Neural cell (in vitro differentiated cells): ENCODE measurements at regions not wholly inside any gene's neighbourhood (a gene's known extent, or its start where the extent isn't known, plus 50 kb on each side); places are given as distances from the start of the nearest gene placed in this dataset.

Source experiments
- EP300 ChIP-seq: fragments of 450-650 bp; conservative IDR thresholded peaks from 2 replicates; pipeline ENCODE4 v1.6.1; 2014; ENCODE audit warnings: antibody characterized with exemption, mild to moderate bottlenecking, moderate library complexity; ENCODE audit not compliant: poor library complexity, severe bottlenecking
- EZH2 ChIP-seq: fragments of 200-600, 300-800 bp; shearing (Covaris generic), sonication (generic); IDR thresholded peaks from 2 replicates; pipeline ENCODE4 v1.6.1; 2014; ENCODE audit warnings: antibody characterized with exemption, low read length, borderline replicate concordance, mild to moderate bottlenecking; ENCODE audit not compliant: insufficient read depth, poor library complexity, severe bottlenecking
- TF ChIP-seq, protein P1 (sequence below): fragments of 450-650 bp; IDR thresholded peaks from 2 replicates; pipeline ENCODE4 v1.5.1; 2014; ENCODE audit warnings: antibody characterized with exemption, mild to moderate bottlenecking, moderate library complexity; ENCODE audit not compliant: poor library complexity, severe bottlenecking

DNA sequence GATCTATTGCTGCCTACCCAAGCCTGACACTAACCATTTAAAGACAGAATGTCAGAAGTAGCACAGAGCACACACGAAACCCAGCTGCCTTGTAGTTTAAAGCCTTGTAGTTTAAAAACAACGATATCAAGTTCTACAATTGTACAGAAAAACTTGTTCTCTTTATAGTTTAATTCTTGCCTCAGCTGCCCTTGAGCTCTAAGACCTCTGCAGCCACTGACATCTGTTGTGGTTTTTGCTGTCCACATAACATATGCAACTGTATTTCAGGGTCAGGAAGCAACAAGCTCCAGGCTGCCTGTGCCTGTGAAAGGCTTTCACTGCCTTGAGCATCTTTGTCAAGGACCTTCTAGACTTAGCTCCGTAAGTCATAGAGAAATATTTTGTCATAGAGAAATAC is 227.2 kb downstream of the SPCS3 start:
- TF ChIP-seq, protein P1, sequence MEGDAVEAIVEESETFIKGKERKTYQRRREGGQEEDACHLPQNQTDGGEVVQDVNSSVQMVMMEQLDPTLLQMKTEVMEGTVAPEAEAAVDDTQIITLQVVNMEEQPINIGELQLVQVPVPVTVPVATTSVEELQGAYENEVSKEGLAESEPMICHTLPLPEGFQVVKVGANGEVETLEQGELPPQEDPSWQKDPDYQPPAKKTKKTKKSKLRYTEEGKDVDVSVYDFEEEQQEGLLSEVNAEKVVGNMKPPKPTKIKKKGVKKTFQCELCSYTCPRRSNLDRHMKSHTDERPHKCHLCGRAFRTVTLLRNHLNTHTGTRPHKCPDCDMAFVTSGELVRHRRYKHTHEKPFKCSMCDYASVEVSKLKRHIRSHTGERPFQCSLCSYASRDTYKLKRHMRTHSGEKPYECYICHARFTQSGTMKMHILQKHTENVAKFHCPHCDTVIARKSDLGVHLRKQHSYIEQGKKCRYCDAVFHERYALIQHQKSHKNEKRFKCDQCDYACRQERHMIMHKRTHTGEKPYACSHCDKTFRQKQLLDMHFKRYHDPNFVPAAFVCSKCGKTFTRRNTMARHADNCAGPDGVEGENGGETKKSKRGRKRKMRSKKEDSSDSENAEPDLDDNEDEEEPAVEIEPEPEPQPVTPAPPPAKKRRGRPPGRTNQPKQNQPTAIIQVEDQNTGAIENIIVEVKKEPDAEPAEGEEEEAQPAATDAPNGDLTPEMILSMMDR, result no peak
- TF ChIP-seq EZH2 (no peak), EP300 (no peak)
